Neural progenitor cell (in vitro differentiated cells): ENCODE measurements at regions not wholly inside any gene's neighbourhood (a gene's known extent, or its start where the extent isn't known, plus 50 kb on each side); places are given as distances from the start of the nearest gene placed in this dataset.

Experiments used
- DNase-seq: peaks from one replicate; pipeline ENCODE4 v3.0.0-alpha.2; 2016; ENCODE audit warnings: low spot score
- H2AFZ ChIP-seq: fragments of 200-600 bp; sonication (generic); replicated peaks from 2 replicates; pipeline ENCODE4 v1.6.1; 2016; ENCODE audit warnings: antibody characterized with exemption
- H3F3A ChIP-seq: fragments of 200-600 bp; sonication (generic); 2 replicates; pipeline ENCODE4 v1.6.1; 2016; ENCODE audit warnings: antibody characterized with exemption, low read depth
- H3K27ac ChIP-seq: fragments of 200-600 bp; sonication (generic); 2 replicates; pipeline ENCODE4 v1.5.1; 2016; ENCODE audit warnings: mild to moderate bottlenecking
- H3K27me3 ChIP-seq: fragments of 200-600 bp; sonication (generic); 2 replicates; pipeline ENCODE4 v1.6.1; 2016; ENCODE audit warnings: mild to moderate bottlenecking, moderate library complexity
- H3K36me3 ChIP-seq: fragments of 200-600 bp; sonication (generic); 2 replicates; pipeline ENCODE4 v1.5.1; 2016
- H3K4me1 ChIP-seq: fragments of 200-600 bp; sonication (generic); 2 replicates; pipeline ENCODE4 v1.6.1; 2016; ENCODE audit warnings: mixed run types
- H3K4me2 ChIP-seq: fragments of 200-600 bp; sonication (generic); 2 replicates; pipeline ENCODE4 v1.6.1; 2016
- H3K4me3 ChIP-seq: fragments of 200-600 bp; sonication (generic); 2 replicates; pipeline ENCODE4 v1.5.1; 2016
- H3K79me2 ChIP-seq: fragments of 200-600 bp; sonication (generic); 2 replicates; pipeline ENCODE4 v1.6.1; 2016; ENCODE audit warnings: low read depth
- H3K9ac ChIP-seq: fragments of 200-600 bp; sonication (generic); 2 replicates; pipeline ENCODE4 v1.6.1; 2016
- H3K9me3 ChIP-seq: fragments of 200-600 bp; sonication (generic); 2 replicates; pipeline ENCODE4 v1.5.1; 2016; ENCODE audit warnings: low read depth
- H4K20me1 ChIP-seq: fragments of 200-600 bp; sonication (generic); 2 replicates; pipeline ENCODE4 v1.6.1; 2016; ENCODE audit warnings: low read depth
- H3K27ac Mint-ChIP-seq: 3 replicates; pipeline ENCODE4 v1.8.0; 2021; ENCODE audit warnings: mixed read lengths
- H3K27me3 Mint-ChIP-seq: 2 replicates; pipeline ENCODE4 v1.8.0; 2022; ENCODE audit warnings: low read depth, mild to moderate bottlenecking, inconsistent platforms, moderate library complexity, mixed read lengths; ENCODE audit not compliant: insufficient read depth
- H3K36me3 Mint-ChIP-seq: 3 replicates; pipeline ENCODE4 v1.8.0; 2021; ENCODE audit warnings: mixed read lengths
- H3K4me1 Mint-ChIP-seq: 3 replicates; pipeline ENCODE4 v1.8.0; 2021; ENCODE audit warnings: mixed read lengths
- H3K4me3 Mint-ChIP-seq: 3 replicates; pipeline ENCODE4 v1.8.0; 2021; ENCODE audit warnings: mild to moderate bottlenecking, moderate library complexity, mixed read lengths
- H3K9me3 Mint-ChIP-seq: 3 replicates; pipeline ENCODE4 v1.8.0; 2020; ENCODE audit warnings: mixed read lengths
- CTCF ChIP-seq: fragments of 200-600 bp; sonication (generic); IDR thresholded peaks from 2 replicates; pipeline ENCODE4 v1.5.1; 2017; ENCODE audit warnings: antibody characterized with exemption, mild to moderate bottlenecking
- EZH2 ChIP-seq: fragments of 200-600 bp; sonication (generic); IDR thresholded peaks from 2 replicates; pipeline ENCODE4 v1.6.1; 2017; ENCODE audit warnings: antibody characterized with exemption, mild to moderate bottlenecking, moderate library complexity
- EZH2phosphoT487 ChIP-seq: fragments of 200-600 bp; sonication (generic); IDR thresholded peaks from 2 replicates; pipeline ENCODE4 v1.6.1; 2017; ENCODE audit warnings: antibody characterized with exemption

DNA sequence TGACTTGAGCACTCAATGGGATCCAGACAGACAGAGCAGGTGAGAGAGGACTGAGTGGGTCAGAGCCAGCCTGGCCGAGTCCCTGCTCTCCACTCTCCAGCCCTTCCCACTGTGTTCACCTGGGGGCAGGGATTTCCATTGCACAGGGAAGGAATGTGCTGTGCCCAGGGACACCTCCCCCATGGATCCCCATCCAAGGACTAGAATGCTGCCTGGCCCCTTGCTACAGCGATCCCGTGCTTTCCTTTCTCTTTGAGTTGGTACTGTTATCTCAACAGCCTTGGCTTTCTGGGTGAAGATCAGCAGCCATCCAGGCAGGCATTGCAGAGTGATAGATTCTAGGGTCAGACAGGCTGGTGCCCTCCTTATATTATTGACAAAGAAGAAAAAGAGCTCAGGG is 60.3 kb upstream of the DLK1 start:
- no peak for DNase-seq
- Mint-ChIP-seq H3K27ac (no peak overlapping the region), H3K9me3 (peaks cover 2% of the 10 kb centered on the region)

GRCh38 chr14:100666851-100667250 is 59.8 kb upstream of the DLK1 start:
- H3K4me2 ChIP-seq, result no peak overlapping the region
- no peaks in the 10 kb centered on the region for H3K27me3 ChIP-seq
- TF ChIP-seq CTCF, result no peak
- TF ChIP-seq EZH2, result no peak
- no peak for TF ChIP-seq EZH2phosphoT487
- no peaks in the 10 kb centered on the region for H3K36me3 ChIP-seq
- H2AFZ ChIP-seq, result no peak overlapping the region
- Mint-ChIP-seq H3K36me3 (no peaks in the 10 kb centered on the region), H3K27ac (no peak overlapping the region), H3K4me3 (no peak overlapping the region), H3K27me3 (peaks cover 24% of the 10 kb centered on the region), H3K9me3 (peaks cover 2% of the 10 kb centered on the region), H3K4me1 (peaks cover 41% of the 10 kb centered on the region)
- no peaks in the 10 kb centered on the region for H3K9me3 ChIP-seq
- no peak overlapping the region for H3K27ac ChIP-seq
- DNase-seq, result no peak
- H4K20me1 ChIP-seq, result no peaks in the 10 kb centered on the region
- H3K4me1 ChIP-seq, result peaks cover 29% of the 10 kb centered on the region
- no peak overlapping the region for H3K4me3 ChIP-seq
- no peak overlapping the region for H3K9ac ChIP-seq
- H3F3A ChIP-seq, result peaks cover 14% of the 10 kb centered on the region
- H3K79me2 ChIP-seq, result no peaks in the 10 kb centered on the region

More for the DNA sequence above, 60.3 kb upstream of the DLK1 start:
- no peak overlapping the region for H3K4me2 ChIP-seq
- peaks cover 24% of the 10 kb centered on the region for H3K27me3 Mint-ChIP-seq
- H3K4me1 Mint-ChIP-seq, result peaks cover 38% of the 10 kb centered on the region
- peaks cover 10% of the 10 kb centered on the region for H3F3A ChIP-seq
- peak overlapping the region; percentile 24 for H3K4me3 Mint-ChIP-seq
- H4K20me1 ChIP-seq, result no peaks in the 10 kb centered on the region
- H3K4me1 ChIP-seq, result peaks cover 29% of the 10 kb centered on the region
- H3K79me2 ChIP-seq, result no peaks in the 10 kb centered on the region
- no peak overlapping the region for H3K27ac ChIP-seq
- H3K9ac ChIP-seq, result no peak overlapping the region
- H3K36me3 Mint-ChIP-seq, result no peaks in the 10 kb centered on the region
- no peak overlapping the region for H2AFZ ChIP-seq
- no peak overlapping the region for H3K4me3 ChIP-seq
- H3K36me3 ChIP-seq, result no peaks in the 10 kb centered on the region
- no peaks in the 10 kb centered on the region for H3K9me3 ChIP-seq
- TF ChIP-seq CTCF (no peak), EZH2 (no peak), EZH2phosphoT487 (no peak)
- no peaks in the 10 kb centered on the region for H3K27me3 ChIP-seq

- Histone ChIP-seq H2AFZ (no peak overlapping the region), H3K27ac (no peak overlapping the region), H3K36me3 (no peaks in the 10 kb centered on the region), H3K4me3 (no peak overlapping the region), H4K20me1 (no peaks in the 10 kb centered on the region), H3F3A (peaks cover 22% of the 10 kb centered on the region), H3K9ac (no peak overlapping the region), H3K9me3 (no peaks in the 10 kb centered on the region), H3K79me2 (no peaks in the 10 kb centered on the region), H3K27me3 (no peaks in the 10 kb centered on the region), H3K4me1 (peaks cover 34% of the 10 kb centered on the region), H3K4me2 (no peak overlapping the region)
- Mint-ChIP-seq H3K4me1 (peaks cover 42% of the 10 kb centered on the region), H3K4me3 (no peak overlapping the region), H3K9me3 (peaks cover 2% of the 10 kb centered on the region), H3K27me3 (peaks cover 25% of the 10 kb centered on the region), H3K36me3 (no peaks in the 10 kb centered on the region), H3K27ac (peak overlapping the region; percentile 53)
- TF ChIP-seq EZH2, result no peak
- TF ChIP-seq EZH2phosphoT487, result no peak
- no peak for TF ChIP-seq CTCF
- no peak for DNase-seq
These were observed 59.0 kb upstream of the DLK1 start for GRCh38 chr14:100667656-100668055.
